ENCODE measurements at regions not wholly inside any gene's neighbourhood (a gene's known extent, or its start where the extent isn't known, plus 50 kb on each side); places are given as distances from the start of the nearest gene placed in this dataset.
"Not testable (repeated sequence)": the region's sequence is repeated elsewhere in the genome, so short reads cannot be mapped to it uniquely, and the experiment has no call there.

- H3K4me3 ChIP-seq (ENCODE audit: low read depth in 1 of 2, low read length in 2 of 2); H3K36me3 ChIP-seq (ENCODE audit: control insufficient read depth in 1 of 2, insufficient read depth in 2 of 2, low read length in 2 of 2); H3K4me1 ChIP-seq (ENCODE audit: control insufficient read depth in 1 of 2, insufficient read depth in 2 of 2, low read length in 2 of 2); H3K27ac ChIP-seq (ENCODE audit: low read length); H3K27me3 ChIP-seq (ENCODE audit: low read depth, low read length); H3K9me3 ChIP-seq (ENCODE audit: control insufficient read depth in 1 of 2, low read length in 2 of 2): not testable (repeated sequence)
These were observed 653.6 kb downstream of the TTLL7 start for GRCh38 chr1:83345375-83345774.

- H3K4me1 ChIP-seq (ENCODE audit: control insufficient read depth in 1 of 2, insufficient read depth in 2 of 2, low read length in 2 of 2); H3K27ac ChIP-seq (ENCODE audit: low read length); H3K36me3 ChIP-seq (ENCODE audit: control insufficient read depth in 1 of 2, insufficient read depth in 2 of 2, low read length in 2 of 2); H3K4me3 ChIP-seq (ENCODE audit: low read depth in 1 of 2, low read length in 2 of 2); H3K27me3 ChIP-seq (ENCODE audit: low read depth, low read length); H3K9me3 ChIP-seq (ENCODE audit: control insufficient read depth in 1 of 2, low read length in 2 of 2): not testable (repeated sequence)
These were observed 655.2 kb downstream of the TTLL7 start for GRCh38 chr1:83343767-83344166.

GRCh38 chr1:83342995-83343394 lies 655.9 kb downstream of the TTLL7 start:
- H3K9me3 ChIP-seq (ENCODE audit: control insufficient read depth in 1 of 2, low read length in 2 of 2); H3K4me3 ChIP-seq (ENCODE audit: low read depth in 1 of 2, low read length in 2 of 2); H3K27me3 ChIP-seq (ENCODE audit: low read depth, low read length); H3K36me3 ChIP-seq (ENCODE audit: control insufficient read depth in 1 of 2, insufficient read depth in 2 of 2, low read length in 2 of 2); H3K27ac ChIP-seq (ENCODE audit: low read length); H3K4me1 ChIP-seq (ENCODE audit: control insufficient read depth in 1 of 2, insufficient read depth in 2 of 2, low read length in 2 of 2): not testable (repeated sequence)

GRCh38 chr1:83332308-83332707 lies 666.6 kb downstream of the TTLL7 start:
- not testable (repeated sequence) for H3K4me1 ChIP-seq (ENCODE audit: control insufficient read depth in 1 of 2, insufficient read depth in 2 of 2, low read length in 2 of 2); H3K4me3 ChIP-seq (ENCODE audit: low read depth in 1 of 2, low read length in 2 of 2); H3K9me3 ChIP-seq (ENCODE audit: control insufficient read depth in 1 of 2, low read length in 2 of 2); H3K27ac ChIP-seq (ENCODE audit: low read length); H3K36me3 ChIP-seq (ENCODE audit: control insufficient read depth in 1 of 2, insufficient read depth in 2 of 2, low read length in 2 of 2); H3K27me3 ChIP-seq (ENCODE audit: low read depth, low read length)

- H3K4me3 ChIP-seq (ENCODE audit: low read depth in 1 of 2, low read length in 2 of 2): no peak overlapping the region
- no peaks in the 10 kb centered on the region for H3K4me1 ChIP-seq (ENCODE audit: control insufficient read depth in 1 of 2, insufficient read depth in 2 of 2, low read length in 2 of 2)
- H3K27me3 ChIP-seq (ENCODE audit: low read depth, low read length): no peaks in the 10 kb centered on the region
These were observed 680.6 kb downstream of the TTLL7 start for GRCh38 chr1:83318366-83318765.

GRCh38 chr1:83315446-83315845 lies 683.5 kb downstream of the TTLL7 start:
- H3K9me3 ChIP-seq (ENCODE audit: control insufficient read depth in 1 of 2, low read length in 2 of 2); H3K36me3 ChIP-seq (ENCODE audit: control insufficient read depth in 1 of 2, insufficient read depth in 2 of 2, low read length in 2 of 2); H3K27ac ChIP-seq (ENCODE audit: low read length); H3K27me3 ChIP-seq (ENCODE audit: low read depth, low read length); H3K4me3 ChIP-seq (ENCODE audit: low read depth in 1 of 2, low read length in 2 of 2); H3K4me1 ChIP-seq (ENCODE audit: control insufficient read depth in 1 of 2, insufficient read depth in 2 of 2, low read length in 2 of 2): not testable (repeated sequence)

More at GRCh38 chr1:83318366-83318765, 680.6 kb downstream of the TTLL7 start:
- no peaks in the 10 kb centered on the region for H3K9me3 ChIP-seq (ENCODE audit: control insufficient read depth in 1 of 2, low read length in 2 of 2)
- no peaks in the 10 kb centered on the region for H3K36me3 ChIP-seq (ENCODE audit: control insufficient read depth in 1 of 2, insufficient read depth in 2 of 2, low read length in 2 of 2)
- H3K27ac ChIP-seq (ENCODE audit: low read length): no peak overlapping the region

- H3K27ac ChIP-seq (ENCODE audit: low read length); H3K9me3 ChIP-seq (ENCODE audit: control insufficient read depth in 1 of 2, low read length in 2 of 2); H3K4me1 ChIP-seq (ENCODE audit: control insufficient read depth in 1 of 2, insufficient read depth in 2 of 2, low read length in 2 of 2): not testable (repeated sequence)
These were observed 688.8 kb downstream of the TTLL7 start for GRCh38 chr1:83310161-83310560.

GRCh38 chr1:83309035-83309434 lies 689.9 kb downstream of the TTLL7 start:
- not testable (repeated sequence) for H3K4me3 ChIP-seq (ENCODE audit: low read depth in 1 of 2, low read length in 2 of 2); H3K27me3 ChIP-seq (ENCODE audit: low read depth, low read length); H3K36me3 ChIP-seq (ENCODE audit: control insufficient read depth in 1 of 2, insufficient read depth in 2 of 2, low read length in 2 of 2); H3K27ac ChIP-seq (ENCODE audit: low read length); H3K4me1 ChIP-seq (ENCODE audit: control insufficient read depth in 1 of 2, insufficient read depth in 2 of 2, low read length in 2 of 2); H3K9me3 ChIP-seq (ENCODE audit: control insufficient read depth in 1 of 2, low read length in 2 of 2)

More at GRCh38 chr1:83310161-83310560, 688.8 kb downstream of the TTLL7 start:
- not testable (repeated sequence) for H3K36me3 ChIP-seq (ENCODE audit: control insufficient read depth in 1 of 2, insufficient read depth in 2 of 2, low read length in 2 of 2); H3K27me3 ChIP-seq (ENCODE audit: low read depth, low read length); H3K4me3 ChIP-seq (ENCODE audit: low read depth in 1 of 2, low read length in 2 of 2)

- H3K9me3 ChIP-seq (ENCODE audit: control insufficient read depth in 1 of 2, low read length in 2 of 2); H3K36me3 ChIP-seq (ENCODE audit: control insufficient read depth in 1 of 2, insufficient read depth in 2 of 2, low read length in 2 of 2); H3K4me3 ChIP-seq (ENCODE audit: low read depth in 1 of 2, low read length in 2 of 2); H3K27ac ChIP-seq (ENCODE audit: low read length); H3K4me1 ChIP-seq (ENCODE audit: control insufficient read depth in 1 of 2, insufficient read depth in 2 of 2, low read length in 2 of 2); H3K27me3 ChIP-seq (ENCODE audit: low read depth, low read length): not testable (repeated sequence)
These were observed 692.1 kb downstream of the TTLL7 start for GRCh38 chr1:83306811-83307210.

- H3K36me3 ChIP-seq (ENCODE audit: control insufficient read depth in 1 of 2, insufficient read depth in 2 of 2, low read length in 2 of 2); H3K27me3 ChIP-seq (ENCODE audit: low read depth, low read length); H3K4me1 ChIP-seq (ENCODE audit: control insufficient read depth in 1 of 2, insufficient read depth in 2 of 2, low read length in 2 of 2); H3K4me3 ChIP-seq (ENCODE audit: low read depth in 1 of 2, low read length in 2 of 2); H3K9me3 ChIP-seq (ENCODE audit: control insufficient read depth in 1 of 2, low read length in 2 of 2); H3K27ac ChIP-seq (ENCODE audit: low read length): not testable (repeated sequence)
These were observed 703.3 kb downstream of the TTLL7 start for GRCh38 chr1:83295594-83295993.

GRCh38 chr1:83287391-83287790 lies 711.5 kb downstream of the TTLL7 start:
- not testable (repeated sequence) for H3K36me3 ChIP-seq (ENCODE audit: control insufficient read depth in 1 of 2, insufficient read depth in 2 of 2, low read length in 2 of 2); H3K4me3 ChIP-seq (ENCODE audit: low read depth in 1 of 2, low read length in 2 of 2); H3K9me3 ChIP-seq (ENCODE audit: control insufficient read depth in 1 of 2, low read length in 2 of 2); H3K27ac ChIP-seq (ENCODE audit: low read length); H3K4me1 ChIP-seq (ENCODE audit: control insufficient read depth in 1 of 2, insufficient read depth in 2 of 2, low read length in 2 of 2); H3K27me3 ChIP-seq (ENCODE audit: low read depth, low read length)

GRCh38 chr1:83274656-83275055 lies 724.3 kb downstream of the TTLL7 start:
- not testable (repeated sequence) for H3K27ac ChIP-seq (ENCODE audit: low read length); H3K4me1 ChIP-seq (ENCODE audit: control insufficient read depth in 1 of 2, insufficient read depth in 2 of 2, low read length in 2 of 2); H3K4me3 ChIP-seq (ENCODE audit: low read depth in 1 of 2, low read length in 2 of 2); H3K27me3 ChIP-seq (ENCODE audit: low read depth, low read length); H3K9me3 ChIP-seq (ENCODE audit: control insufficient read depth in 1 of 2, low read length in 2 of 2); H3K36me3 ChIP-seq (ENCODE audit: control insufficient read depth in 1 of 2, insufficient read depth in 2 of 2, low read length in 2 of 2)
